ENCODE measurements at regions not wholly inside any gene's neighbourhood (a gene's known extent, or its start where the extent isn't known, plus 50 kb on each side); places are given as distances from the start of the nearest gene placed in this dataset.
"Not testable (repeated sequence)": the region's sequence is repeated elsewhere in the genome, so short reads cannot be mapped to it uniquely, and the experiment has no call there.

- DNase-seq (ENCODE audit: low read depth) = no peak
Measured at GRCh38 chr3:110485389-110485788, 586.2 kb upstream of the NECTIN3 start.

GRCh38 chr3:110487840-110488239 lies 583.8 kb upstream of the NECTIN3 start:
- DNase-seq (ENCODE audit: low read depth) = no peak

- DNase-seq (ENCODE audit: low read depth) = no peak
Measured at GRCh38 chr3:110491413-110491812, 580.2 kb upstream of the NECTIN3 start.

GRCh38 chr3:110492876-110493275 lies 578.7 kb upstream of the NECTIN3 start:
- DNase-seq (ENCODE audit: low read depth) = no peak

GRCh38 chr3:110493438-110494092 lies 578.1 kb upstream of the NECTIN3 start:
- no peak for DNase-seq (ENCODE audit: low read depth)

- no peak for DNase-seq (ENCODE audit: low read depth)
Measured at GRCh38 chr3:110494093-110494490, 577.5 kb upstream of the NECTIN3 start.

- DNase-seq (ENCODE audit: low read depth) = no peak
Measured at GRCh38 chr3:110494728-110495127, 576.9 kb upstream of the NECTIN3 start.

GRCh38 chr3:110495201-110495927 lies 576.3 kb upstream of the NECTIN3 start:
- no peak for DNase-seq (ENCODE audit: low read depth)

GRCh38 chr3:110504401-110504800 lies 567.2 kb upstream of the NECTIN3 start:
- no peak for DNase-seq (ENCODE audit: low read depth)

- no peak for DNase-seq (ENCODE audit: low read depth)
Measured at GRCh38 chr3:110504901-110505300, 566.7 kb upstream of the NECTIN3 start.

GRCh38 chr3:110506890-110507289 lies 564.7 kb upstream of the NECTIN3 start:
- DNase-seq (ENCODE audit: low read depth) = no peak

GRCh38 chr3:110507570-110507969 lies 564.0 kb upstream of the NECTIN3 start:
- DNase-seq (ENCODE audit: low read depth) = not testable (repeated sequence)

GRCh38 chr3:110512961-110513360 lies 558.7 kb upstream of the NECTIN3 start:
- DNase-seq (ENCODE audit: low read depth) = no peak

GRCh38 chr3:110518031-110518430 lies 553.6 kb upstream of the NECTIN3 start:
- DNase-seq (ENCODE audit: low read depth) = no peak

GRCh38 chr3:110519071-110519470 lies 552.5 kb upstream of the NECTIN3 start:
- no peak for DNase-seq (ENCODE audit: low read depth)

- DNase-seq (ENCODE audit: low read depth) = no peak
Measured at GRCh38 chr3:110521019-110521418, 550.6 kb upstream of the NECTIN3 start.

- DNase-seq (ENCODE audit: low read depth) = not testable (repeated sequence)
Measured at GRCh38 chr3:110525558-110526064, 546.0 kb upstream of the NECTIN3 start.

GRCh38 chr3:110526777-110527727 lies 544.6 kb upstream of the NECTIN3 start:
- DNase-seq (ENCODE audit: low read depth) = no peak

GRCh38 chr3:110528305-110529121 lies 543.1 kb upstream of the NECTIN3 start:
- DNase-seq (ENCODE audit: low read depth) = no peak

GRCh38 chr3:110530902-110531301 lies 540.7 kb upstream of the NECTIN3 start:
- DNase-seq (ENCODE audit: low read depth) = no peak

- DNase-seq (ENCODE audit: low read depth) = no peak
Measured at GRCh38 chr3:110533089-110533488, 538.5 kb upstream of the NECTIN3 start.
